Stimulated activated naive CD8-positive, alpha-beta T cell treated with anti-CD3 and anti-CD28 coated beads, Interleukin-15, Interleukin-2, amounts not matched to agents 100 ng/mL and 50 ng/mL, for 24 hours (primary cell): ENCODE measurements at regions not wholly inside any gene's neighbourhood (a gene's known extent, or its start where the extent isn't known, plus 50 kb on each side); places are given as distances from the start of the nearest gene placed in this dataset.
"Not testable (repeated sequence)": the region's sequence is repeated elsewhere in the genome, so short reads cannot be mapped to it uniquely, and the experiment has no call there.

Source experiments
- H3K27ac Mint-ChIP-seq: one replicate; pipeline ENCODE4 v1.8.0; 2021; ENCODE audit warnings: mild to moderate bottlenecking, mixed read lengths
- H3K27me3 Mint-ChIP-seq: one replicate; pipeline ENCODE4 v1.8.0; 2021; ENCODE audit warnings: mixed read lengths
- H3K36me3 Mint-ChIP-seq: one replicate; pipeline ENCODE4 v1.8.0; 2021; ENCODE audit warnings: low read depth, mixed read lengths
- H3K4me1 Mint-ChIP-seq: one replicate; pipeline ENCODE4 v1.8.0; 2021; ENCODE audit warnings: low read depth, mixed read lengths
- H3K4me3 Mint-ChIP-seq: one replicate; pipeline ENCODE4 v1.8.0; 2021; ENCODE audit warnings: mild to moderate bottlenecking, mixed read lengths
- H3K9me3 Mint-ChIP-seq: one replicate; pipeline ENCODE4 v1.8.0; 2021; ENCODE audit warnings: mixed read lengths

DNA sequence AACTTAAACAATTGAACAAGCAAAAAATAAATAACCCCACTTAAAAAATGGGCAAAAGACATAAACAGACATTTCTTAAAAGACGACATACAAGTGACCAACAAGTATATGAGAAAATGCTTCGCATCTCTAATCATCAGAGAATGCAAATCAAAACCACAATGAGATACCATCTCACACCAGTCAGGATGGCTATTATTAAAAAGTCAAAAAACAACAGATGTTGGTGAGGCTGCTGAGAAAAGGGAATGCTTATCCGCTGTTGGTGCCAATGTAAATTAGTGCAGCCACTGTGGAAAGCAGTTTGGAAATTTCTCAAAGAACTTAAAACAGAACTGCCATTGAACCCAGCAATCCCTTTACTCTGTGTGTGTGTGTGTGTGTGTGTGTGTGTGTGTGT, 122.2 kb upstream of the TGFBR2 start:
- not testable (repeated sequence) for H3K4me3 Mint-ChIP-seq, H3K27me3 Mint-ChIP-seq, H3K27ac Mint-ChIP-seq
- Mint-ChIP-seq H3K4me1 (peaks cover 19% of the 10 kb centered on the region), H3K36me3 (peaks cover 16% of the 10 kb centered on the region), H3K9me3 (peaks cover 22% of the 10 kb centered on the region)

- Mint-ChIP-seq H3K27ac (no peak overlapping the region), H3K9me3 (peaks cover 28% of the 10 kb centered on the region), H3K36me3 (peaks cover 12% of the 10 kb centered on the region), H3K4me1 (peaks cover 2% of the 10 kb centered on the region), H3K4me3 (no peak overlapping the region), H3K27me3 (no peaks in the 10 kb centered on the region)
Measured at GRCh38 chr3:30486368-30486767, 120.0 kb upstream of the TGFBR2 start.

- peaks cover 12% of the 10 kb centered on the region for H3K36me3 Mint-ChIP-seq
- H3K9me3 Mint-ChIP-seq = peaks cover 28% of the 10 kb centered on the region
- H3K27ac Mint-ChIP-seq = no peak overlapping the region
- no peaks in the 10 kb centered on the region for H3K27me3 Mint-ChIP-seq
- H3K4me3 Mint-ChIP-seq = no peak overlapping the region
- H3K4me1 Mint-ChIP-seq = no peaks in the 10 kb centered on the region
Measured at GRCh38 chr3:30488070-30488756, 118.2 kb upstream of the TGFBR2 start.

GRCh38 chr3:30492322-30493192, 113.8 kb upstream of the TGFBR2 start:
- Mint-ChIP-seq H3K27ac (no peak overlapping the region), H3K4me1 (peaks cover 27% of the 10 kb centered on the region), H3K4me3 (no peak overlapping the region), H3K9me3 (peaks cover 21% of the 10 kb centered on the region), H3K27me3 (no peaks in the 10 kb centered on the region), H3K36me3 (peaks cover 12% of the 10 kb centered on the region)

GRCh38 chr3:30493911-30494311, 112.5 kb upstream of the TGFBR2 start:
- Mint-ChIP-seq H3K9me3 (peaks cover 15% of the 10 kb centered on the region), H3K36me3 (peaks cover 5% of the 10 kb centered on the region), H3K27me3 (no peaks in the 10 kb centered on the region), H3K4me3 (no peak overlapping the region), H3K27ac (no peak overlapping the region), H3K4me1 (peaks cover 27% of the 10 kb centered on the region)

GRCh38 chr3:30495172-30496065, 111.0 kb upstream of the TGFBR2 start:
- no peaks in the 10 kb centered on the region for H3K27me3 Mint-ChIP-seq
- peak overlapping the region; percentile 32 for H3K4me3 Mint-ChIP-seq
- H3K27ac Mint-ChIP-seq = no peak overlapping the region
- peaks cover 3% of the 10 kb centered on the region for H3K9me3 Mint-ChIP-seq
- H3K36me3 Mint-ChIP-seq = no peaks in the 10 kb centered on the region
- peaks cover 36% of the 10 kb centered on the region for H3K4me1 Mint-ChIP-seq

DNA sequence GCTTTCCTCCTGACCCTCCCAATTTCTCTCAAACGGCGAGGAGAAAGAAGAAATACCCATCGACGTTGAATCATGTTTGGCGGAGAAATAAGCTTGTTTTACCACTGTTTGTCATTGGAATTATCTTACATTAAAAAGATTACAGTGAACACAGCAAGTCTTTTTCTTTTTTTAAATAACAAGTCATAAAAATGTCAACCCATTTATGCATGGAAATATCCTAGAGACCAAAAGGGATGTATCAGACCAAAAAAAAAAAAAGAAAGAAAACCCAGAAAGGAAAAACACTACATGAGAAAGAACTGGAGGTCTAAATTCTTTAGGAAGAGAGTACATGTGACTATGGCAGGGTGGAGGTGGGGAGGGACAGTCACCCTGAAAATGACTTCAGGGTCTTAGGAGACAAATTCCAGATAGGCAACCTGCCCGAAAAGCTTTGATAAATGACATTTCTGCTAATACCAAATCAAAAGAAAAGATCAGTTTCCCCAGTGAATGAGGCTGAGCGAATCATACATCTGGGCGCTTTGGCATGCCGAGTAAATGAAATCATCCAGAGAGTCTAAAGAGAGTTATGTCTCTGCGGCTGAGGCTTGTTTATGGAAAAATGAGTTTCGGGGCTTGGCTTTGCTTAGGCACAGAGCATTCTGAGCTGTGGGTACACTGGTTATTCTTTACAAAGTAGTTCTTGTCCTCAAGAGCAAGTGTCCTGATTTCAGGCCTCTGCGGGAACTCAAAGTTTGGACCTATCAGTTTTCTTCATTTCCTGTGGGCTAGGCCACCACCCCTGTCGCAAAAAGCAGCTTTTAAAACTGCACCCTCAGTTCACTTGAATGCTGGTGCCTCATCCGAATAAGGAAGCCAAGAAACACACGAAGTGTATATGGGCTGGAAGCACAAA, 110.1 kb upstream of the TGFBR2 start:
- Mint-ChIP-seq H3K9me3 (no peaks in the 10 kb centered on the region), H3K36me3 (no peaks in the 10 kb centered on the region), H3K27ac (no peak overlapping the region), H3K27me3 (no peaks in the 10 kb centered on the region), H3K4me1 (peaks cover 45% of the 10 kb centered on the region), H3K4me3 (peak overlapping the region; percentile 1)

DNA sequence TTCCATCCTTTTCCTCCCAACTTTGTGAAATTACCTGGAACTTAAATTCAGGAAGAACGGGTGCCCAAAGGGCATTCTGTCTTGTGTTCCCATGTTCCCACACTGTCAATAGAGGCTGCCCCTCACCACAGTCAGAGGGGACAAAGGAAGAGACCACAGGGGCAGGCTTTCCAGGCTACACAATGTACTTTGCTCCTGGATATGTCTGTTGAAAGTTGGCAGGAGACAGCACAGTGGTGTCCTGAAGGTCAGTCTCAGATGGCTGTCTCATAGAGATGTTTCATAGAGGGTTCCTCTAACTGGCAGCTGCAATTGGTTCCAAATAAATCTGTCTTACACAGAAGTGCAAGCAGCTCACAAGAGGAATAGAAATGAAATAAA, 107.8 kb upstream of the TGFBR2 start:
- no peak overlapping the region for H3K27ac Mint-ChIP-seq
- H3K4me3 Mint-ChIP-seq = no peak overlapping the region
- H3K36me3 Mint-ChIP-seq = no peaks in the 10 kb centered on the region
- no peaks in the 10 kb centered on the region for H3K27me3 Mint-ChIP-seq
- H3K4me1 Mint-ChIP-seq = peaks cover 67% of the 10 kb centered on the region
- no peaks in the 10 kb centered on the region for H3K9me3 Mint-ChIP-seq

GRCh38 chr3:30500666-30501399, 105.6 kb upstream of the TGFBR2 start:
- Mint-ChIP-seq H3K9me3 (peaks cover 4% of the 10 kb centered on the region), H3K36me3 (no peaks in the 10 kb centered on the region), H3K27me3 (no peaks in the 10 kb centered on the region), H3K4me3 (no peak overlapping the region), H3K4me1 (peaks cover 63% of the 10 kb centered on the region), H3K27ac (peak overlapping the region; percentile 81)

DNA sequence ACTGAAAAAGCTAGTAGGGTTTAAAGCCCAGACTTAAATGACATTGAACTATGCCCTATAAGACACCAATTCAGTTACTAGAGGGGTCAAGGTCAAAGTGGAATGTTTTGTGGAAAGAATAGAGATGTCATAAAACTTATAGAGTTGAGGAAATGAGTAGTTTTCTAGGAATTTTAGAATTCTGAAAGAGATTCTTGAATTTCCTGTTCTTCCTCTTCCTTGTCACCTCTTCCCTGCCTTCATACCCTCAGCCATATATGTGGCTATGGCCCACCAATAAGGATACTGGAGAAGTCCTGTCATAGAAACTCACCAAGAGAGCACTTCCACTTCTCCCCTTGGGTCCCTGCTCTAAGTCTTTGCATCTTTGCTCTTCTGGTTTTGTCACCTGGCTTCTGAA, 104.9 kb upstream of the TGFBR2 start:
- H3K9me3 Mint-ChIP-seq = peaks cover 8% of the 10 kb centered on the region
- H3K36me3 Mint-ChIP-seq = no peaks in the 10 kb centered on the region
- no peaks in the 10 kb centered on the region for H3K27me3 Mint-ChIP-seq
- H3K4me1 Mint-ChIP-seq = peaks cover 56% of the 10 kb centered on the region
- H3K27ac Mint-ChIP-seq = no peak overlapping the region
- no peak overlapping the region for H3K4me3 Mint-ChIP-seq

GRCh38 chr3:30502051-30502741, 104.2 kb upstream of the TGFBR2 start:
- no peak overlapping the region for H3K4me3 Mint-ChIP-seq
- H3K4me1 Mint-ChIP-seq = peaks cover 49% of the 10 kb centered on the region

GRCh38 chr3:30502742-30503073, 103.7 kb upstream of the TGFBR2 start:
- no peaks in the 10 kb centered on the region for H3K27me3 Mint-ChIP-seq
- H3K4me3 Mint-ChIP-seq = no peak overlapping the region
- H3K27ac Mint-ChIP-seq = peak overlapping the region; percentile 46

More at GRCh38 chr3:30502051-30502741, 104.2 kb upstream of the TGFBR2 start:
- Mint-ChIP-seq H3K9me3 (peaks cover 8% of the 10 kb centered on the region), H3K27ac (no peak overlapping the region), H3K27me3 (no peaks in the 10 kb centered on the region), H3K36me3 (no peaks in the 10 kb centered on the region)

DNA sequence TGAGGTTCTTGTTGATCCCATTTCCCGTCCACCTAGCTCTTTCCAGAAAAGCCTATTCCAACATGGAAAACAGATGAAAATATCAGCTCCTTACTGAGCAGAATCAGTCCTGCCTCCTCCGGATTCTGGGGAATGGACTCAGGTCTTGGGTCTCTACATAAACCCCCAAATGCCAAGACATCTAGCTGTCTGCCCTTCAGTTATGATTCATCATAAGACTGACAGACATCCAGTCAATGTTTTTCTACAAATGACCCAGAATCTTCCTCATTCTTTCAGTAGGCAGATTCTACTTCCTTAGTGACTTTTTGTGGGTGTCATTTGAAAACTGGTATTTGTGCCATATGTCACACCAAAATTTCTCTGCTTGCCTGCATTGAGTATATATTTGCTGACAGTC, 103.0 kb upstream of the TGFBR2 start:
- Mint-ChIP-seq H3K4me1 (peaks cover 49% of the 10 kb centered on the region), H3K27ac (no peak overlapping the region)

More at GRCh38 chr3:30502742-30503073, 103.7 kb upstream of the TGFBR2 start:
- Mint-ChIP-seq H3K9me3 (peaks cover 8% of the 10 kb centered on the region), H3K4me1 (peaks cover 49% of the 10 kb centered on the region), H3K36me3 (no peaks in the 10 kb centered on the region)

More for the DNA sequence above, 103.0 kb upstream of the TGFBR2 start:
- Mint-ChIP-seq H3K4me3 (no peak overlapping the region), H3K9me3 (peaks cover 8% of the 10 kb centered on the region), H3K27me3 (no peaks in the 10 kb centered on the region), H3K36me3 (no peaks in the 10 kb centered on the region)
